ENCODE measurements at regions not wholly inside any gene's neighbourhood (a gene's known extent, or its start where the extent isn't known, plus 50 kb on each side); places are given as distances from the start of the nearest gene placed in this dataset.

DNA sequence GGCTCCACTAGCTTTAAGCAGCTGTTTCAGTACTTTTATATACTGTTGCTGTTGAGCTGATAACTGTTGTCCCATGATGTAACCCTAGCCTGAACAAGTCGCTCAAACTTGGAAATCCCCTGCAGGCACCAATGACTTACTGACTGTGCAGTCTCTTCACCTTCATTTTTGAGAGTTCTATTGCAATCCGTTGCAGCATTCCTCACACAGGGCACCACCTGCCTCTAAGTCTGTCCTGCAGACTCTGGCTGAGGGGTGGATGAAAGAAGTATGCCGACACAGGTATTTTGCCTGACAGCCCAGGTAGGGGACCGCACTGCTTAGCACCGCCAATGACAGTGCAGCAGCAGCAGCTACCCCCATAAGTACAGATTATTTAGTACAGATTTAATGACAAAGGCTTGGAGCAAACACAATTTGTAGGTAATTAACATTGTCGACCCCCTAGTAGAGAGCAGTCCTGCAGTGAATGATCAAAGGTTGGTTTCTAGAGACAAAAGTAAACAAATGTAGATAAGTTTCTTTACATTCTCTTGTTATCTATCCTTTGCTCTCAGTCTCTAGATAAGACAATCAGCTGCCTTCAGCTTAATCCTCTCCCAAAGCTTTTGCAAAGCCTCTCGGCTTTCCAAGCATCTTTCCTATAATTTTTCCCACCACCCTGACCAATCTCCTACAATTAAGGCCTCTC lies 205.0 kb downstream of the PABPC4L start:
- H3K27me3 Mint-ChIP-seq (ENCODE audit: low read depth), result no peaks in the 10 kb centered on the region
- H3K9me3 Mint-ChIP-seq (ENCODE audit: low read depth), result peaks cover 2% of the 10 kb centered on the region
- no peak overlapping the region for H3K4me3 Mint-ChIP-seq (ENCODE audit: unreplicated experiment)

DNA sequence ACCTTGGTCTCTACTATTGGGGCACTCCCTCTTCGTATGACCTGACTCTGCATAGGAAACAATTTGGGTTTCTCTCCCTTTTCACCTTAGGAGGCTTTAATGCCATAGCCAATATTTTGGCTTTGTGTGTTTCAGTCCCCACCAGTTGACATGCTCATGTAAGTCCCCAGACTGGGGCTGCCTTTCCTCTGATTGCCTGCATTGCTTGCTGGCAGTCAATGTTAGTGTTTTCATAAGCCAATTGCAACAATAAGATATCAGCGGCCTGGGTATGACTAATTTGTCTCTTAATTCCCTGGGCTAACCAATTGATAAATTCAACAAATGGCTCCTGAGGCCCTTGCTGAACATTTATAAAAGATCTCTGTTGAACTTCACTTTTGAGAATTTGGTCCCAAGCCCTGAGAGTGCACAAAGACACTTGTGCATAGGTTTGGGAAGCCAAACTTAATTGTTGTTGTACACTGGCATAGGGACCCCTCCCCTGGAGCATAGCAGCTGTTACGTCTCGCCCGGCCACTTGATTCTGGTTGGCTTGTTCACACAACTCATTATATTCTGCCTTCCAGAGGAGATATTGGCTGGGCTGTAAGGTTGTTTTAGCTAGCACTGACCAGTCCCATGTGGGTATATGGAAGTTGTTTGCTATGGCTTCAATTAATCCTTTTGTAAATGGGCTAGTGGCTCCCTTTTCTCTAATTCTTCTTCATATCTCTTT lies 206.2 kb downstream of the PABPC4L start:
- Mint-ChIP-seq H3K4me1 (ENCODE audit: low read depth) (no peaks in the 10 kb centered on the region), H3K9me3 (ENCODE audit: low read depth) (peaks cover 7% of the 10 kb centered on the region), H3K27me3 (ENCODE audit: low read depth) (no peaks in the 10 kb centered on the region), H3K27ac (ENCODE audit: unreplicated experiment) (no peak overlapping the region), H3K4me3 (ENCODE audit: unreplicated experiment) (no peak overlapping the region), H3K36me3 (ENCODE audit: low read depth) (peaks cover 2% of the 10 kb centered on the region)
- TF ChIP-seq, protein P1, sequence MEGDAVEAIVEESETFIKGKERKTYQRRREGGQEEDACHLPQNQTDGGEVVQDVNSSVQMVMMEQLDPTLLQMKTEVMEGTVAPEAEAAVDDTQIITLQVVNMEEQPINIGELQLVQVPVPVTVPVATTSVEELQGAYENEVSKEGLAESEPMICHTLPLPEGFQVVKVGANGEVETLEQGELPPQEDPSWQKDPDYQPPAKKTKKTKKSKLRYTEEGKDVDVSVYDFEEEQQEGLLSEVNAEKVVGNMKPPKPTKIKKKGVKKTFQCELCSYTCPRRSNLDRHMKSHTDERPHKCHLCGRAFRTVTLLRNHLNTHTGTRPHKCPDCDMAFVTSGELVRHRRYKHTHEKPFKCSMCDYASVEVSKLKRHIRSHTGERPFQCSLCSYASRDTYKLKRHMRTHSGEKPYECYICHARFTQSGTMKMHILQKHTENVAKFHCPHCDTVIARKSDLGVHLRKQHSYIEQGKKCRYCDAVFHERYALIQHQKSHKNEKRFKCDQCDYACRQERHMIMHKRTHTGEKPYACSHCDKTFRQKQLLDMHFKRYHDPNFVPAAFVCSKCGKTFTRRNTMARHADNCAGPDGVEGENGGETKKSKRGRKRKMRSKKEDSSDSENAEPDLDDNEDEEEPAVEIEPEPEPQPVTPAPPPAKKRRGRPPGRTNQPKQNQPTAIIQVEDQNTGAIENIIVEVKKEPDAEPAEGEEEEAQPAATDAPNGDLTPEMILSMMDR (IDR thresholded peaks at IDR 0.05), result no peak
- DNase-seq (ENCODE audit: low spot score), result no peak

More for the DNA sequence above, 205.0 kb downstream of the PABPC4L start:
- Mint-ChIP-seq H3K36me3 (ENCODE audit: low read depth) (no peaks in the 10 kb centered on the region), H3K4me1 (ENCODE audit: low read depth) (no peaks in the 10 kb centered on the region), H3K27ac (ENCODE audit: unreplicated experiment) (no peak overlapping the region)
- TF ChIP-seq, protein P1 (IDR thresholded peaks at IDR 0.05), result no peak
- no peak for DNase-seq (ENCODE audit: low spot score)

DNA sequence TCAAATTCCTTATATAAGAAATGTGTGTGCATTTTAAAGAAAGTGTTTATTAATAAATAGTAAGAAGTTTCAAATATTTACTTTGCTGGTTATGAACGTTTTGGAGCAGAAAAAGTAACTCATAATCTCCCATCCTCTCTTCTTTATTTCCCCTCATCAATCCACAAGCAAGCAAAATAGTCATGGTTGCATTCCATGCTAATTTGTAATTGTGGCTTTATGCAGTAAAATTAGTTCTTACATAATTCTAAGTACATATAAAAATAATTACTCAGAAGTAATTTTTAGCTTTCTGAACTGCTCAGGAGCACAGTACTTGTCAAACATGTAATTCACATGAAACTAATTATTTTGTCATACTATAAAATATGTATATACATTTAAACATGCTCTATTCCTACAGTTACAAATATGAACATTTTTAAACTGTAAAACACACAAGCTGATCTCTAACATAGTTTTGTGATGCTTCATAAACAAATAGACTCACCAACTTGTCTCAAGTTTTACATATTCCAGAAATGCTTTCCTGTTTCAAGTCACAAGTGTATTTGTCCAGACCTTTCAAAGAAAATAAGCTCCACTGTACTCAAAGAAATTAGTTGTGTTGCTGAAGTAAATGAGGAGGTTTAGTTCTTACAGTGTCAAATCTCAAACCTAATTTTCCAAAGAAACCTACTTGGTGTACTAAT lies 218.9 kb downstream of the PABPC4L start:
- TF ChIP-seq, protein P1 (IDR thresholded peaks at IDR 0.05), result no peak
- no peaks in the 10 kb centered on the region for H3K9me3 Mint-ChIP-seq (ENCODE audit: low read depth)
- H3K4me3 Mint-ChIP-seq (ENCODE audit: unreplicated experiment), result no peak overlapping the region
- no peaks in the 10 kb centered on the region for H3K27me3 Mint-ChIP-seq (ENCODE audit: low read depth)
- no peak for DNase-seq (ENCODE audit: low spot score)
- no peaks in the 10 kb centered on the region for H3K4me1 Mint-ChIP-seq (ENCODE audit: low read depth)
- H3K36me3 Mint-ChIP-seq (ENCODE audit: low read depth), result no peaks in the 10 kb centered on the region
- no peak overlapping the region for H3K27ac Mint-ChIP-seq (ENCODE audit: unreplicated experiment)

DNA sequence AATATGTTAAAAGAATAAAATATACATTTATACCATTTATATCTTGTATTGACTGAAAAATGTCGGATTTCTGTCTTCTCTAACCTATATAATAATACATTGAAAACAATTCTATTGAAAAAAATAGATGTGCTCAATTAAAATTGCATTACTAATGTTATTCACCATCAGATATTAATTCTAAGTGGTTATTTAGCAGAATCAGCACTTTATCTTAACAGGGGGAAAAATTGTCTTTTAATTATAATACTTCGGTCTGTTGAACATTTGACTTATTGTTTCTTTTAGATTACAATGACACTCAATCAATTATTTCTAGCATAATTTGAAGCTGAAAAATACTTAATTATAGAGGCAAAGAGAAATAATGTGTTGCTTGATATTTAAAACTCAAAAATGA lies 220.3 kb downstream of the PABPC4L start:
- Mint-ChIP-seq H3K27me3 (ENCODE audit: low read depth) (no peaks in the 10 kb centered on the region), H3K4me3 (ENCODE audit: unreplicated experiment) (no peak overlapping the region), H3K9me3 (ENCODE audit: low read depth) (peaks cover 10% of the 10 kb centered on the region), H3K4me1 (ENCODE audit: low read depth) (no peaks in the 10 kb centered on the region), H3K36me3 (ENCODE audit: low read depth) (no peaks in the 10 kb centered on the region), H3K27ac (ENCODE audit: unreplicated experiment) (no peak overlapping the region)
- no peak for DNase-seq (ENCODE audit: low spot score)
- TF ChIP-seq, protein P1 (IDR thresholded peaks at IDR 0.05), result no peak

DNA sequence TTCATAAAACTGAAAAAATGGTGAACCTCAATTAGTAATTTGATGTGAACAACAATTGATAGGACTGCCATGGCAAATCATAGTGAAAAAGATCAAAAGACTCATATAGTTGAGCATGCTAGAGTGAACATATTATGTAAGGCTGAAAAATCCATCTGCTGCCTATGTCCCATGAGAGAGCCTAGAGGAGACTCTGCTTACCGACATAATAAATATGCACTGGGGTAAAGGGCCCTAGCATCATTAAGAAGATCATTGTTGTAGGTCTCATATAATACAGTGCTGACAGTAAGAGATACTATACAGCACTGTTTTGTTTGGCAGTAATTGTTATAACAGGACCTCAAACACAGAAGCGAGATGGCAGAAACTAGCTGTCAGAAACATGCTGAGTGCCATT lies 229.0 kb downstream of the PABPC4L start:
- H3K9me3 Mint-ChIP-seq (ENCODE audit: low read depth), result peaks cover 14% of the 10 kb centered on the region
- H3K4me3 Mint-ChIP-seq (ENCODE audit: unreplicated experiment), result no peak overlapping the region
- H3K27me3 Mint-ChIP-seq (ENCODE audit: low read depth), result no peaks in the 10 kb centered on the region
- TF ChIP-seq, protein P1 (IDR thresholded peaks at IDR 0.05), result no peak
- no peak overlapping the region for H3K27ac Mint-ChIP-seq (ENCODE audit: unreplicated experiment)
- no peaks in the 10 kb centered on the region for H3K36me3 Mint-ChIP-seq (ENCODE audit: low read depth)
- no peaks in the 10 kb centered on the region for H3K4me1 Mint-ChIP-seq (ENCODE audit: low read depth)
- DNase-seq (ENCODE audit: low spot score), result no peak
